Panc1 (cell line): ENCODE measurements at regions not wholly inside any gene's neighbourhood (a gene's known extent, or its start where the extent isn't known, plus 50 kb on each side); places are given as distances from the start of the nearest gene placed in this dataset.

Source experiments
- POLR2AphosphoS5 ChIP-seq: IDR thresholded peaks from 2 replicates; pipeline ENCODE4 v1.6.1; 2012; ENCODE audit warnings: mild to moderate bottlenecking, low read depth, low read length, moderate library complexity
- SIN3A ChIP-seq: IDR thresholded peaks from 2 replicates; pipeline ENCODE4 v1.6.1; 2012; ENCODE audit warnings: low read depth, mild to moderate bottlenecking, low read length, moderate library complexity, borderline replicate concordance; ENCODE audit not compliant: insufficient read depth
- TF ChIP-seq, protein P1 (sequence below): fragments of 450-650 bp; IDR thresholded peaks from 2 replicates; pipeline ENCODE4 v1.5.1; 2017; ENCODE audit warnings: mild to moderate bottlenecking
- TF ChIP-seq, protein P2 (sequence below), 2 experiments: IDR thresholded peaks; 2 replicates each; pipeline ENCODE4 v1.6.1; 2011 to 2012; ENCODE audit warnings: low read depth in 2 of 2, control low read depth in 1 of 2, low read length in 1 of 2, mild to moderate bottlenecking in 1 of 2, moderate library complexity in 1 of 2; ENCODE audit not compliant: insufficient read depth in 1 of 2

DNA sequence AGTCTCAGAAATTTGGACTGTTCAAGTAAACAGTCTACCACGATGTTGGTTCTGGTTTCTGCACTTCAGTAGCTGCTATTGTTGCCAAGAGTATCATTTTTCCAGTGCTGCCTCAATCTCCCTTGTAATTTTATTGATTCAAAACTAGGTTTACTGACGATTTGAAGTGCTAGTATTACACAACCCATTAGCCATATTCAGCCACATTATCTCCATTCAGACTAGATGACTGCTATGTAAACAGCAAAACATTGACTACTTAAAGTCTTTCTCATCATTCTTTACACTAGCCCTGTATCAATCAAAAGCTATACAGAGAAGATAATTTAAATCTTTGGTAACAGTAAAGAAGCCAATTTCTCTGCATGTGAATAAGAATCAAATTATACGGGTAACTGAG is 102.0 kb upstream of the TSLP start:
- TF ChIP-seq, protein P1, sequence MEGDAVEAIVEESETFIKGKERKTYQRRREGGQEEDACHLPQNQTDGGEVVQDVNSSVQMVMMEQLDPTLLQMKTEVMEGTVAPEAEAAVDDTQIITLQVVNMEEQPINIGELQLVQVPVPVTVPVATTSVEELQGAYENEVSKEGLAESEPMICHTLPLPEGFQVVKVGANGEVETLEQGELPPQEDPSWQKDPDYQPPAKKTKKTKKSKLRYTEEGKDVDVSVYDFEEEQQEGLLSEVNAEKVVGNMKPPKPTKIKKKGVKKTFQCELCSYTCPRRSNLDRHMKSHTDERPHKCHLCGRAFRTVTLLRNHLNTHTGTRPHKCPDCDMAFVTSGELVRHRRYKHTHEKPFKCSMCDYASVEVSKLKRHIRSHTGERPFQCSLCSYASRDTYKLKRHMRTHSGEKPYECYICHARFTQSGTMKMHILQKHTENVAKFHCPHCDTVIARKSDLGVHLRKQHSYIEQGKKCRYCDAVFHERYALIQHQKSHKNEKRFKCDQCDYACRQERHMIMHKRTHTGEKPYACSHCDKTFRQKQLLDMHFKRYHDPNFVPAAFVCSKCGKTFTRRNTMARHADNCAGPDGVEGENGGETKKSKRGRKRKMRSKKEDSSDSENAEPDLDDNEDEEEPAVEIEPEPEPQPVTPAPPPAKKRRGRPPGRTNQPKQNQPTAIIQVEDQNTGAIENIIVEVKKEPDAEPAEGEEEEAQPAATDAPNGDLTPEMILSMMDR, result no peak
- TF ChIP-seq SIN3A (no peak), POLR2AphosphoS5 (no peak)
- TF ChIP-seq, protein P2, sequence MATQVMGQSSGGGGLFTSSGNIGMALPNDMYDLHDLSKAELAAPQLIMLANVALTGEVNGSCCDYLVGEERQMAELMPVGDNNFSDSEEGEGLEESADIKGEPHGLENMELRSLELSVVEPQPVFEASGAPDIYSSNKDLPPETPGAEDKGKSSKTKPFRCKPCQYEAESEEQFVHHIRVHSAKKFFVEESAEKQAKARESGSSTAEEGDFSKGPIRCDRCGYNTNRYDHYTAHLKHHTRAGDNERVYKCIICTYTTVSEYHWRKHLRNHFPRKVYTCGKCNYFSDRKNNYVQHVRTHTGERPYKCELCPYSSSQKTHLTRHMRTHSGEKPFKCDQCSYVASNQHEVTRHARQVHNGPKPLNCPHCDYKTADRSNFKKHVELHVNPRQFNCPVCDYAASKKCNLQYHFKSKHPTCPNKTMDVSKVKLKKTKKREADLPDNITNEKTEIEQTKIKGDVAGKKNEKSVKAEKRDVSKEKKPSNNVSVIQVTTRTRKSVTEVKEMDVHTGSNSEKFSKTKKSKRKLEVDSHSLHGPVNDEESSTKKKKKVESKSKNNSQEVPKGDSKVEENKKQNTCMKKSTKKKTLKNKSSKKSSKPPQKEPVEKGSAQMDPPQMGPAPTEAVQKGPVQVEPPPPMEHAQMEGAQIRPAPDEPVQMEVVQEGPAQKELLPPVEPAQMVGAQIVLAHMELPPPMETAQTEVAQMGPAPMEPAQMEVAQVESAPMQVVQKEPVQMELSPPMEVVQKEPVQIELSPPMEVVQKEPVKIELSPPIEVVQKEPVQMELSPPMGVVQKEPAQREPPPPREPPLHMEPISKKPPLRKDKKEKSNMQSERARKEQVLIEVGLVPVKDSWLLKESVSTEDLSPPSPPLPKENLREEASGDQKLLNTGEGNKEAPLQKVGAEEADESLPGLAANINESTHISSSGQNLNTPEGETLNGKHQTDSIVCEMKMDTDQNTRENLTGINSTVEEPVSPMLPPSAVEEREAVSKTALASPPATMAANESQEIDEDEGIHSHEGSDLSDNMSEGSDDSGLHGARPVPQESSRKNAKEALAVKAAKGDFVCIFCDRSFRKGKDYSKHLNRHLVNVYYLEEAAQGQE (IDR thresholded peaks at IDR 0.05; ENCODE audit: insufficient read depth in 1 of 2, low read depth in 2 of 2, low read length in 1 of 2), result no peak
